GM23338 (cell line): ENCODE measurements at regions not wholly inside any gene's neighbourhood (a gene's known extent, or its start where the extent isn't known, plus 50 kb on each side); places are given as distances from the start of the nearest gene placed in this dataset.
"Not testable (repeated sequence)": the region's sequence is repeated elsewhere in the genome, so short reads cannot be mapped to it uniquely, and the experiment has no call there.

Experiments used
- ATAC-seq: fragments of 200-7000 bp; cut with Tn5 transposase; 3 replicates; pipeline ENCODE4 v1.9.1; 2020
- DNase-seq: peaks from one replicate; pipeline ENCODE4 v3.0.0-alpha.2; 2015; ENCODE audit warnings: low spot score
- H2AFZ ChIP-seq: fragments of 200-600 bp; sonication (generic); 2 replicates; pipeline ENCODE4 v1.8.0; 2016; ENCODE audit warnings: antibody characterized with exemption, mild to moderate bottlenecking, moderate library complexity
- H3F3A ChIP-seq: fragments of 200-600 bp; sonication (generic); replicated peaks from 2 replicates; pipeline ENCODE4 v1.8.0; 2017; ENCODE audit warnings: antibody characterized with exemption, mixed run types, low read depth
- H3K27ac ChIP-seq: fragments of 200-600 bp; sonication (generic); 2 replicates; pipeline ENCODE4 v1.6.1; 2016; ENCODE audit warnings: low read depth
- H3K27me3 ChIP-seq: fragments of 200-600 bp; sonication (generic); 2 replicates; pipeline ENCODE4 v1.8.0; 2016; ENCODE audit warnings: mild to moderate bottlenecking, mixed run types, moderate library complexity; ENCODE audit not compliant: insufficient read depth
- H3K36me3 ChIP-seq: fragments of 200-600 bp; sonication (generic); 2 replicates; pipeline ENCODE4 v1.8.0; 2016; ENCODE audit warnings: mild to moderate bottlenecking; ENCODE audit not compliant: insufficient read depth
- H3K4me1 ChIP-seq: fragments of 200-600 bp; sonication (generic); 2 replicates; pipeline ENCODE4 v1.8.0; 2016; ENCODE audit warnings: mild to moderate bottlenecking, moderate library complexity; ENCODE audit not compliant: insufficient read depth
- H3K4me2 ChIP-seq: fragments of 200-600 bp; sonication (generic); 2 replicates; pipeline ENCODE4 v1.7.1; 2017; ENCODE audit warnings: mixed run types
- H3K4me3 ChIP-seq: fragments of 200-600 bp; sonication (generic); 2 replicates; pipeline ENCODE4 v1.6.1; 2016; ENCODE audit warnings: mixed run types
- H3K79me2 ChIP-seq: fragments of 200-600 bp; sonication (generic); replicated peaks from 2 replicates; pipeline ENCODE4 v1.8.0; 2017; ENCODE audit warnings: mild to moderate bottlenecking; ENCODE audit not compliant: insufficient read depth
- H3K9me2 ChIP-seq: fragments of 200-600 bp; sonication (generic); 2 replicates; pipeline ENCODE4 v1.8.0; 2017; ENCODE audit not compliant: insufficient read depth
- H4K20me1 ChIP-seq: fragments of 200-600 bp; sonication (generic); replicated peaks from 2 replicates; pipeline ENCODE4 v1.8.0; 2017; ENCODE audit warnings: mild to moderate bottlenecking; ENCODE audit not compliant: insufficient read depth
- H3K27ac Mint-ChIP-seq: 2 replicates; pipeline ENCODE4 v1.8.0; 2020; ENCODE audit warnings: inconsistent platforms, mild to moderate bottlenecking, moderate library complexity, mixed read lengths
- H3K27me3 Mint-ChIP-seq: 3 replicates; pipeline ENCODE4 v1.8.0; 2022; ENCODE audit warnings: low read depth, mild to moderate bottlenecking, moderate library complexity, mixed read lengths, inconsistent platforms; ENCODE audit not compliant: insufficient read depth, poor library complexity
- H3K36me3 Mint-ChIP-seq: 3 replicates; pipeline ENCODE4 v1.8.0; 2021; ENCODE audit warnings: low read depth, mild to moderate bottlenecking, inconsistent platforms, moderate library complexity, mixed read lengths
- H3K4me1 Mint-ChIP-seq: 3 replicates; pipeline ENCODE4 v1.8.0; 2020; ENCODE audit warnings: mild to moderate bottlenecking, inconsistent platforms, mixed read lengths
- H3K4me3 Mint-ChIP-seq: 3 replicates; pipeline ENCODE4 v1.8.0; 2021; ENCODE audit warnings: moderate library complexity, mild to moderate bottlenecking, inconsistent platforms, mixed read lengths
- H3K9me3 Mint-ChIP-seq: 3 replicates; pipeline ENCODE4 v1.8.0; 2020; ENCODE audit warnings: moderate library complexity, mild to moderate bottlenecking, inconsistent platforms, mixed read lengths
- CTCF ChIP-seq, 2 experiments: fragments of 200-600 bp in 1 of 2; sonication (generic) in 1 of 2; conservative IDR thresholded peaks; 2 replicates each; pipeline versions ENCODE4 v1.5.1 to v1.6.1; 2016 to 2017; ENCODE audit warnings: antibody characterized with exemption in 2 of 2, low read depth in 2 of 2, mild to moderate bottlenecking in 2 of 2, moderate library complexity in 1 of 2

DNA sequence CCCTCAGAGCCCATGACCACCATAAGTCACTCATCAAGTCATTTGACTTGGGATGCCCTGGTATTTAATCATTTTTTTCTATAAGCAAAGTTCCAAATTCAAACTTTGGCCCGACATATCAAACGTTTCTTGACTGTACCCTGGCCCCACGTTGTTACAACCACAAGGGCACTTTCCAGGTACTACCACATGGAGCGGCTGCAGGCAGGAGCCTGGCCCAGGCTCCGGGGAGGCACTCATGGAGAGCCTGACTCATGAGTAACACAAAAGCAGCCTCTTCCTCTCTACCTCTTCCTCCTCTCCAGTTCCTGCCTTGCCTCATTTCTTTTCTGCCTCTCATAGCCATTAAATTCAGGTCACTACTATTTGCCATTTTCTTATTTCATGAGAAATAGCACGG, 87.2 kb downstream of the CDRT15L2 start:
- not testable (repeated sequence) for H3K27ac Mint-ChIP-seq, H4K20me1 ChIP-seq, H3F3A ChIP-seq, H3K4me1 ChIP-seq, H3K4me3 Mint-ChIP-seq, H3K4me3 ChIP-seq, H3K36me3 Mint-ChIP-seq, H3K27ac ChIP-seq, H3K4me2 ChIP-seq, H3K27me3 ChIP-seq, H3K79me2 ChIP-seq, H3K4me1 Mint-ChIP-seq, H3K27me3 Mint-ChIP-seq, H2AFZ ChIP-seq, H3K9me3 Mint-ChIP-seq, H3K9me2 ChIP-seq, H3K36me3 ChIP-seq
- peak; percentile 41 for DNase-seq
- ATAC-seq, result peak; percentile 90
- peak in 1 of 2 experiments; percentile 34; a peak in 1 of 4 replicates for TF ChIP-seq CTCF (conservative IDR thresholded peaks at IDR 0.05; ENCODE audit: low read depth in 2 of 2)

DNA sequence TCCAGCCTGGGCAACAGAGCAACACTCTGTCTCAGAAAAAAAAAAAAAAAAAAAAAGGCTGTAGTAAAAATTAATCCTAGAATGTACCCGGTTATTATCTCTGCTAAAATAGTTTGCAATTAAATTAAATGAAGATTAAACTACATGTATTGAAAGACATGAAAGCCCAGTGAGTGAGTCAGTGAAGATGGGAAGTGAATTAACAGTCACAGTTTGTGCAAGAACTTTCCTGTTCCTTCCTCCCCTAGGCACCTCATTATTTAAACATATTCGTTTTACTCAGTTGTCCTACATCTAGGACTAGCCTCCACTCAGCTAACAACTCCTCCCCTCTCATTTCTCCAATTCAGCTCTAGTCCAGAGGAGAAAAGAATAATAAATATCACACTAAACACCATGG, 88.2 kb downstream of the CDRT15L2 start:
- H3K4me1 Mint-ChIP-seq, H3K4me1 ChIP-seq, H3F3A ChIP-seq, H3K27me3 ChIP-seq, ATAC-seq, H3K4me3 ChIP-seq, H2AFZ ChIP-seq, H3K4me3 Mint-ChIP-seq, H3K36me3 Mint-ChIP-seq, H3K79me2 ChIP-seq, H3K27ac Mint-ChIP-seq, H4K20me1 ChIP-seq, H3K27me3 Mint-ChIP-seq, H3K27ac ChIP-seq, H3K9me2 ChIP-seq, H3K36me3 ChIP-seq, H3K4me2 ChIP-seq, H3K9me3 Mint-ChIP-seq, DNase-seq: not testable (repeated sequence)

GRCh38 chr17:20668316-20668715, 88.8 kb downstream of the CDRT15L2 start:
- not testable (repeated sequence) for H3K4me1 Mint-ChIP-seq, H3K4me2 ChIP-seq, H2AFZ ChIP-seq, H3F3A ChIP-seq, H3K36me3 ChIP-seq, ATAC-seq, H4K20me1 ChIP-seq, H3K27me3 ChIP-seq, H3K27ac ChIP-seq, DNase-seq, H3K36me3 Mint-ChIP-seq, H3K4me3 Mint-ChIP-seq, H3K27ac Mint-ChIP-seq, H3K9me3 Mint-ChIP-seq, H3K27me3 Mint-ChIP-seq, H3K4me3 ChIP-seq, H3K4me1 ChIP-seq, H3K79me2 ChIP-seq, H3K9me2 ChIP-seq

GRCh38 chr17:20668868-20669267, 89.3 kb downstream of the CDRT15L2 start:
- H3K27me3 Mint-ChIP-seq, H4K20me1 ChIP-seq, H2AFZ ChIP-seq, H3K4me1 ChIP-seq, H3K4me3 ChIP-seq, ATAC-seq, DNase-seq, H3K36me3 ChIP-seq, H3K27me3 ChIP-seq, H3K9me2 ChIP-seq, H3K4me3 Mint-ChIP-seq, H3F3A ChIP-seq, H3K4me1 Mint-ChIP-seq, H3K36me3 Mint-ChIP-seq, H3K79me2 ChIP-seq, H3K9me3 Mint-ChIP-seq, H3K27ac Mint-ChIP-seq, H3K27ac ChIP-seq, H3K4me2 ChIP-seq: not testable (repeated sequence)

GRCh38 chr17:20670506-20670905, 91.0 kb downstream of the CDRT15L2 start:
- not testable (repeated sequence) for DNase-seq, H3K9me2 ChIP-seq, H4K20me1 ChIP-seq, H3K4me3 ChIP-seq, H3K27me3 Mint-ChIP-seq, H3F3A ChIP-seq, H3K27ac ChIP-seq, H3K79me2 ChIP-seq, H3K4me2 ChIP-seq, H3K36me3 ChIP-seq, H2AFZ ChIP-seq, H3K27ac Mint-ChIP-seq, H3K4me1 ChIP-seq, H3K36me3 Mint-ChIP-seq, H3K4me3 Mint-ChIP-seq, H3K4me1 Mint-ChIP-seq, H3K27me3 ChIP-seq, ATAC-seq, H3K9me3 Mint-ChIP-seq

- H3F3A ChIP-seq, H3K36me3 ChIP-seq, H3K4me1 ChIP-seq, DNase-seq, H3K79me2 ChIP-seq, H3K27ac Mint-ChIP-seq, ATAC-seq, H3K36me3 Mint-ChIP-seq, H3K4me1 Mint-ChIP-seq, H3K27me3 Mint-ChIP-seq, H3K27ac ChIP-seq, H3K4me3 Mint-ChIP-seq, H3K4me2 ChIP-seq, H3K27me3 ChIP-seq, H3K9me2 ChIP-seq, H3K4me3 ChIP-seq, H4K20me1 ChIP-seq, H2AFZ ChIP-seq: not testable (repeated sequence)
- peaks cover 10% of the 10 kb centered on the region for H3K9me3 Mint-ChIP-seq
Observed at GRCh38 chr17:20674374-20674773, 94.8 kb downstream of the CDRT15L2 start.
